ENCODE measurements at regions not wholly inside any gene's neighbourhood (a gene's known extent, or its start where the extent isn't known, plus 50 kb on each side); places are given as distances from the start of the nearest gene placed in this dataset.

- H3K27ac Mint-ChIP-seq, result no peak overlapping the region
- no peaks in the 10 kb centered on the region for H3K4me1 Mint-ChIP-seq (ENCODE audit: low read depth)
- no peak overlapping the region for H3K4me3 Mint-ChIP-seq
- H3K9me3 Mint-ChIP-seq (ENCODE audit: low read depth), result peaks cover 11% of the 10 kb centered on the region
- no peaks in the 10 kb centered on the region for H3K27me3 Mint-ChIP-seq
- H3K36me3 Mint-ChIP-seq, result no peaks in the 10 kb centered on the region
Measured at GRCh38 chr10:108696792-108697477, 1226.4 kb downstream of the XPNPEP1 start.

- no peaks in the 10 kb centered on the region for H3K36me3 Mint-ChIP-seq
- H3K27ac Mint-ChIP-seq, result no peak overlapping the region
- H3K9me3 Mint-ChIP-seq (ENCODE audit: low read depth), result peaks cover 12% of the 10 kb centered on the region
- H3K4me1 Mint-ChIP-seq (ENCODE audit: low read depth), result no peaks in the 10 kb centered on the region
- no peak overlapping the region for H3K4me3 Mint-ChIP-seq
- no peaks in the 10 kb centered on the region for H3K27me3 Mint-ChIP-seq
Measured at GRCh38 chr10:108691126-108691525, 1232.2 kb downstream of the XPNPEP1 start.

GRCh38 chr10:108690530-108690929, 1232.8 kb downstream of the XPNPEP1 start:
- H3K4me1 Mint-ChIP-seq (ENCODE audit: low read depth), result no peaks in the 10 kb centered on the region
- H3K27ac Mint-ChIP-seq, result no peak overlapping the region
- H3K27me3 Mint-ChIP-seq, result no peaks in the 10 kb centered on the region
- H3K9me3 Mint-ChIP-seq (ENCODE audit: low read depth), result peaks cover 8% of the 10 kb centered on the region
- H3K36me3 Mint-ChIP-seq, result no peaks in the 10 kb centered on the region
- H3K4me3 Mint-ChIP-seq, result no peak overlapping the region

- H3K27ac Mint-ChIP-seq, result no peak overlapping the region
- H3K27me3 Mint-ChIP-seq, result no peaks in the 10 kb centered on the region
Measured at GRCh38 chr10:108689891-108690290, 1233.4 kb downstream of the XPNPEP1 start.

GRCh38 chr10:108688314-108688713, 1235.0 kb downstream of the XPNPEP1 start:
- H3K4me3 Mint-ChIP-seq, result no peak overlapping the region
- H3K27me3 Mint-ChIP-seq, result no peaks in the 10 kb centered on the region
- peaks cover 6% of the 10 kb centered on the region for H3K9me3 Mint-ChIP-seq (ENCODE audit: low read depth)
- H3K27ac Mint-ChIP-seq, result no peak overlapping the region
- no peaks in the 10 kb centered on the region for H3K4me1 Mint-ChIP-seq (ENCODE audit: low read depth)
- H3K36me3 Mint-ChIP-seq, result no peaks in the 10 kb centered on the region

More at GRCh38 chr10:108689891-108690290, 1233.4 kb downstream of the XPNPEP1 start:
- no peak overlapping the region for H3K4me3 Mint-ChIP-seq
- H3K9me3 Mint-ChIP-seq (ENCODE audit: low read depth), result peaks cover 8% of the 10 kb centered on the region
- no peaks in the 10 kb centered on the region for H3K4me1 Mint-ChIP-seq (ENCODE audit: low read depth)
- no peaks in the 10 kb centered on the region for H3K36me3 Mint-ChIP-seq

- H3K27ac Mint-ChIP-seq, result no peak overlapping the region
- H3K27me3 Mint-ChIP-seq, result no peaks in the 10 kb centered on the region
- no peak overlapping the region for H3K4me3 Mint-ChIP-seq
- no peaks in the 10 kb centered on the region for H3K36me3 Mint-ChIP-seq
- no peaks in the 10 kb centered on the region for H3K4me1 Mint-ChIP-seq (ENCODE audit: low read depth)
- H3K9me3 Mint-ChIP-seq (ENCODE audit: low read depth), result peaks cover 6% of the 10 kb centered on the region
Measured at GRCh38 chr10:108685863-108686531, 1237.3 kb downstream of the XPNPEP1 start.

- H3K4me1 Mint-ChIP-seq (ENCODE audit: low read depth), result no peaks in the 10 kb centered on the region
- no peaks in the 10 kb centered on the region for H3K36me3 Mint-ChIP-seq
- H3K27ac Mint-ChIP-seq, result no peak overlapping the region
- H3K27me3 Mint-ChIP-seq, result no peaks in the 10 kb centered on the region
- H3K4me3 Mint-ChIP-seq, result no peak overlapping the region
- peaks cover 6% of the 10 kb centered on the region for H3K9me3 Mint-ChIP-seq (ENCODE audit: low read depth)
Measured at GRCh38 chr10:108684431-108684830, 1238.9 kb downstream of the XPNPEP1 start.

- no peaks in the 10 kb centered on the region for H3K9me3 Mint-ChIP-seq (ENCODE audit: low read depth)
- H3K4me1 Mint-ChIP-seq (ENCODE audit: low read depth), result no peaks in the 10 kb centered on the region
- H3K27me3 Mint-ChIP-seq, result no peaks in the 10 kb centered on the region
- H3K4me3 Mint-ChIP-seq, result no peak overlapping the region
- no peak overlapping the region for H3K27ac Mint-ChIP-seq
- H3K36me3 Mint-ChIP-seq, result no peaks in the 10 kb centered on the region
Measured at GRCh38 chr10:108673741-108674140, 1249.6 kb downstream of the XPNPEP1 start.

- Mint-ChIP-seq H3K4me3 (no peak overlapping the region), H3K27me3 (no peaks in the 10 kb centered on the region)
Measured at GRCh38 chr10:108663587-108663986, 1259.7 kb downstream of the XPNPEP1 start.

GRCh38 chr10:108662975-108663374, 1260.3 kb downstream of the XPNPEP1 start:
- H3K4me3 Mint-ChIP-seq, result no peak overlapping the region
- H3K4me1 Mint-ChIP-seq (ENCODE audit: low read depth), result no peaks in the 10 kb centered on the region
- H3K9me3 Mint-ChIP-seq (ENCODE audit: low read depth), result peaks cover 4% of the 10 kb centered on the region
- H3K36me3 Mint-ChIP-seq, result no peaks in the 10 kb centered on the region
- no peaks in the 10 kb centered on the region for H3K27me3 Mint-ChIP-seq
- H3K27ac Mint-ChIP-seq, result no peak overlapping the region

More at GRCh38 chr10:108663587-108663986, 1259.7 kb downstream of the XPNPEP1 start:
- Mint-ChIP-seq H3K36me3 (no peaks in the 10 kb centered on the region), H3K4me1 (ENCODE audit: low read depth) (no peaks in the 10 kb centered on the region), H3K27ac (no peak overlapping the region), H3K9me3 (ENCODE audit: low read depth) (peaks cover 4% of the 10 kb centered on the region)

- Mint-ChIP-seq H3K9me3 (ENCODE audit: low read depth) (peaks cover 4% of the 10 kb centered on the region), H3K27me3 (no peaks in the 10 kb centered on the region)
Measured at GRCh38 chr10:108655057-108655456, 1268.3 kb downstream of the XPNPEP1 start.

GRCh38 chr10:108653531-108653930, 1269.8 kb downstream of the XPNPEP1 start:
- Mint-ChIP-seq H3K4me3 (no peak overlapping the region), H3K9me3 (ENCODE audit: low read depth) (peaks cover 4% of the 10 kb centered on the region), H3K4me1 (ENCODE audit: low read depth) (no peaks in the 10 kb centered on the region), H3K27me3 (no peaks in the 10 kb centered on the region), H3K27ac (no peak overlapping the region), H3K36me3 (no peaks in the 10 kb centered on the region)

More at GRCh38 chr10:108655057-108655456, 1268.3 kb downstream of the XPNPEP1 start:
- Mint-ChIP-seq H3K27ac (no peak overlapping the region), H3K36me3 (no peaks in the 10 kb centered on the region), H3K4me3 (no peak overlapping the region), H3K4me1 (ENCODE audit: low read depth) (no peaks in the 10 kb centered on the region)

GRCh38 chr10:108639010-108639409, 1284.3 kb downstream of the XPNPEP1 start:
- Mint-ChIP-seq H3K27ac (no peak overlapping the region), H3K27me3 (no peaks in the 10 kb centered on the region), H3K9me3 (ENCODE audit: low read depth) (peaks cover 11% of the 10 kb centered on the region), H3K4me1 (ENCODE audit: low read depth) (no peaks in the 10 kb centered on the region), H3K4me3 (no peak overlapping the region), H3K36me3 (no peaks in the 10 kb centered on the region)

GRCh38 chr10:108638225-108638624, 1285.1 kb downstream of the XPNPEP1 start:
- Mint-ChIP-seq H3K4me3 (no peak overlapping the region), H3K4me1 (ENCODE audit: low read depth) (no peaks in the 10 kb centered on the region), H3K36me3 (no peaks in the 10 kb centered on the region), H3K9me3 (ENCODE audit: low read depth) (peaks cover 14% of the 10 kb centered on the region), H3K27ac (no peak overlapping the region), H3K27me3 (no peaks in the 10 kb centered on the region)

- H3K9me3 Mint-ChIP-seq (ENCODE audit: low read depth), result peaks cover 10% of the 10 kb centered on the region
- no peaks in the 10 kb centered on the region for H3K36me3 Mint-ChIP-seq
- no peaks in the 10 kb centered on the region for H3K4me1 Mint-ChIP-seq (ENCODE audit: low read depth)
- H3K4me3 Mint-ChIP-seq, result no peak overlapping the region
- H3K27ac Mint-ChIP-seq, result no peak overlapping the region
- no peaks in the 10 kb centered on the region for H3K27me3 Mint-ChIP-seq
Measured at GRCh38 chr10:108633046-108633445, 1290.3 kb downstream of the XPNPEP1 start.
